Frontal cortex (tissue), 3 donors: ENCODE measurements at regions not wholly inside any gene's neighbourhood (a gene's known extent, or its start where the extent isn't known, plus 50 kb on each side); places are given as distances from the start of the nearest gene placed in this dataset.
"Not testable (repeated sequence)": the region's sequence is repeated elsewhere in the genome, so short reads cannot be mapped to it uniquely, and the experiment has no call there.

Experiments
- DNase-seq, 2 donors: peaks; one replicate each; pipeline ENCODE4 v3.0.0; 2012; ENCODE audit warnings: low spot score in 2 of 2
- FAIRE-seq: peaks from 2 replicates; lab custom pipeline; 2012; peaks lifted over from hg19 to GRCh38; lab: Jason Lieb, UNC
- donor health status: control.
- donor health status: control.
- donor health status: control.

DNA sequence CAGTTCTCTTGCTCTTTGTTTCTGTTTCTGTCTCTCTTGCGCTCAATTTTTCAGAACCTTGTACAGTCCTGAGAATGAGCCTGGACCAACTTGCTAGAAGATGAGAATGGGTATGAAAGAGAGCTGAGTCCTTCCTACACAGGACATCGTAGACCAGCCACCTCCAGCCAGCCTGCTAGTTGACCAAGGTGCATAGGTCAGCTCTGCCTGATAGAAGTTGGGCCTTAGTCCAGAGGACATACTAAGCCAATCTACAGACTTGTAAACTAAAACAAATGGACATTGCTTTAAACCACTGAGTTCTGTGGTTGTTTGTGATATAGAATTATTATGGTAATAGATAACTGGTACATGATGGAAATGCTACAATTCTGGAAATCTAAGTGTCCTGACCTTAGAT lies 236.4 kb upstream of the ZFP64 start:
- FAIRE-seq (no peak), DNase-seq (no peak)

- DNase-seq (no peak), FAIRE-seq (no peak)
Measured at GRCh38 chr20:52426856-52427255, 235.3 kb upstream of the ZFP64 start.

DNA sequence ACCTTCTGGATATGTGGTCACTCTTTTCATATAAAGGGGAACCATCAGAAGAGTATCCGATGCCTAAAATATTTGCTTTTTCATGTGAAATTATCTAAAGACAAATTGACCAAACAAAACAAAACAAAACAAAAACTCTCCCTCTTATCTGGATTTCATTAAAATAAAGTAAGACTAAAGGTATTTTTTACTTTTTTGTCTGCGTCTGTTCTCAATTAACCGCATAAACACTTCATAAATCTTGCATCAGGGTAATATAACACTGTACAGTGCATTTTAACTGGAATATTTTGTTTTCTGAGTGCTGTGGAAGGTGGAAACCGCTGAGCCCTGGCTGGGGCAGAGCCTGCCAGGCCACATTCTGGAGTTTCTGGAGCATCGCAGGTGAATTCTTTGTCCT lies 234.1 kb upstream of the ZFP64 start:
- DNase-seq, result no peak
- FAIRE-seq, result no peak

- no peak for DNase-seq
- FAIRE-seq, result no peak
Measured at GRCh38 chr20:52425253-52425652, 233.7 kb upstream of the ZFP64 start.

DNA sequence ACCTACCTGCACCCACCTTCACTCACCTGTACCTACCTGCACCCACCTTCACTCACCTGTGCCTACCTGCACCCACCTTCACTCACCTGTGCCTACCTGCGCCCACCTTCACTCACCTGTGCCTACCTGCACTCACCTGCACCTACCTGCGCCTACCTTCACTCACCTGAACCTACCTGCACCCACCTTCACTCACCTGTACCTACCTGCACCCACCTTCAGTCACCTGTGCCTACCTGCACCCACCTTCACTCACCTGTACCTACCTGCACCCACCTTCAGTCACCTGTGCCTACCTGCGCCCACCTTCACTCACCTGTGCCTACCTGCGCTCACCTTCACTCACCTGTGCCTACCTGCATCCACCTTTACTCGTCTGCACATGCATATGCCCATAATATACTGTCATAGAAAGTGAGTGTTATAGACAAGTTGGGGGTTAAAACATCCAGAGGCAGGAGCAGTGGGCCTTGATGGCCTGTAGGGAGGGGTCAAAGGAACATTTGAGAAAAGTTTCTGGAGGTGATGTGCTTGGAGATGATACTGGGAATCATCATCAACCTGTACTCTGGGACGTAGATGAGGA lies 232.9 kb upstream of the ZFP64 start:
- FAIRE-seq, result not testable (repeated sequence)

DNA sequence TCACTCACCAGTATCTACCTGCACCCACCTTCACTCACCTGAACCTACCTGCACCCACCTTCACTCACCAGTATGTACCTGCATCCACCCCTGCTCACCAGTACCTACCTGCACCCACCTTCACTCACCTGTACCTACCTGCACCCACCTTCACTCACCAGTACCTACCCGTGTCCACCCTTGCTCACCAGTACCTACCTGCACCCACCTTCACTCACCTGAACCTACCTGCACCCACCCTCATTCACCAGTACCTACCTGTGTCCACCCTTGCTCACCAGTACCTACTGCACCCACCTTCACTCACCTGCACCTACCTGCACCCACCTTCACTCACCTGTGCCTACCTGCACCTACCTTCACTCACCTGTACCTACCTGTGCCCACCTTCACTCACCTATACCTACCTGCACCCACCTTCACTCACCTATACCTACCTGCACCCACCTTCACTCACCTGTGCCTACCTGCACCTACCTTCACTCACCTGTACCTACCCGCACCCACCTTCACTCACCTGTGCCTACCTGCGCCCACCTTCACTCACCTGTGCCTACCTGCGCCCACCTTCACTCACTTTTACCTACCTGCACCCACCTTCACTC lies 232.1 kb upstream of the ZFP64 start:
- not testable (repeated sequence) for FAIRE-seq, DNase-seq

More for the DNA sequence above, 232.9 kb upstream of the ZFP64 start:
- not testable (repeated sequence) for DNase-seq

GRCh38 chr20:52422574-52423336 lies 231.2 kb upstream of the ZFP64 start:
- FAIRE-seq (no peak), DNase-seq (no peak)

DNA sequence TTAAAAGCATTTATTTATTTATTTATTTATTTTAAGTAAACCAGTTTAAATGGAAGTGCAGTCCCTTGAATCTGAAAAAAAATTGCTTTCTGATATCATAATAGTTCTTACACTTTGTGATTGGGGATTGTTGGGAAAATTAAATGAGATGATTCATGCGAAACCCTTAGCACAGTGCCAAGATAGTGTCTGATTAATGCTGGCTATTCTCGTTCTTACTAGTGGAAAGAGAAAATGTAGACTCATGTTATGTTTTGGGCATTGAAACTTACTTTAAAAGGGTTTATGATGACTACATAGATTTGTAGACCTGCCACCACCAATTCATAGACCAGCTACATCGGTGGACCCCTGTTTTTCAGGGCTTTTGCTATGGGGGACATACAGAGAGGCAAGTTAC lies 229.2 kb upstream of the ZFP64 start:
- no peak for FAIRE-seq
- DNase-seq, result no peak

- FAIRE-seq, result no peak
- DNase-seq, result no peak
Measured at GRCh38 chr20:52419205-52419604, 227.6 kb upstream of the ZFP64 start.

DNA sequence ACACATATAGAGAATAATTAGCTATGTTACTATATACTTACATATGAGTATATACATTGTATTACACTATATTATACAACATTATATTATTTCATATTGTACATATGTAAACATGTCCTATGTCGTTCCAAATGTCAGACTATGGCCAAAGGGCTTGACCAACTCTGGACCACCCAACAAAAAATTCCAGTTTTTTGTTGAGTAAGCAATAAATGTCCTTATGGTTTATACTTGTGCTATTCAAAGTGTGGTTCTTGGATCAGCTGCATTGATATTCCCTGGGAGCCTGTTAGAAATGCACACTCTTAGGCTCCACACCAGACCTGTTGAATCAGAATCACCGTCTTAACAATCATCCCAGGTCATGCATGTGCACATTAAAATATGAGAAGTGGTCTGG lies 225.4 kb upstream of the ZFP64 start:
- DNase-seq (no peak), FAIRE-seq (no peak)

GRCh38 chr20:52411611-52412010 lies 220.0 kb upstream of the ZFP64 start:
- no peak for FAIRE-seq
- no peak for DNase-seq

DNA sequence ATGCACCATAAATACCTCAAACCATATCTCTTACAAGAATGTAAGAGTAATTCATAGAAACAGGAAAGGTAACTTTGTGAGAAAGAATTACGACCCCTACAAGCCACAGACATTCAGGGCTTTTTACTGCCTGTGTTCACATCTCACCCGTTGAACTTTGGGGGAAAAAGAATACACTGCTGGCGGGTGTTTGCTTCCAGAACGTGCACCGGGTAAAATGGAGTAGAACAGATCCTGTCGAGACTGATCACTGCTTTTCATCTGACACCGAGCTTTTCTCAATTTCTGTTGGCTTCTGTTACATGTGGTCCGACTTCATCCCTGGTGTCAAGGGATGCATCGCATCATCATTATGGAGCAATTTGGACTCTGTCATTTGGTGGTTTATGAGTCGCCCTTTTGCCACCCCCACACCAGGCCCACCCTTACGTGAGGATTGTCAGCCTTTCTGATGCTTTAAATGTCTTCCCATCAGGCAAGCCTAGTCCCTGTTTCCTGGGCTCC lies 219.2 kb upstream of the ZFP64 start:
- DNase-seq (no peak), FAIRE-seq (no peak)

- DNase-seq (no peak), FAIRE-seq (no peak)
Measured at GRCh38 chr20:52410182-52410647, 218.6 kb upstream of the ZFP64 start.

GRCh38 chr20:52405986-52406385 lies 214.4 kb upstream of the ZFP64 start:
- FAIRE-seq (no peak), DNase-seq (no peak)

- DNase-seq, result no peak
- FAIRE-seq, result no peak
Measured at GRCh38 chr20:52405417-52405816, 213.8 kb upstream of the ZFP64 start.

DNA sequence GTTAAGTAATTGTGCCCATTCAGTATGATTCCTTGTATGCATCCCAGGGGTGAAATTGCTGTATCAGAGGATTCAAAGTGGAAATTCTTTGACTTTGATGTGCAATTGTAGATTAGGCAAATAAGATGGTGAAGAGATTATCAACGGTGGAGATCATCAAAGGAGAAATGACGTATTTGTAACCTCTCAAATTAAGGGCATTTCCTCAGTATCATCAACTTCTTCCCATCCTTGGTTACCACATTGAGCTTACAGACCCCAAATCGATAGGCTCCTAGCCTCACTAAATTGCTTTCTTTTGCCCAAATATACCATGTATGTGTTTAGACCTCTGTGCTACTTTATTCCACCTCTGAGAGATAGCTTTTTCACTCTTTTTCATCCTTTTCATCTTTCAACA lies 213.1 kb upstream of the ZFP64 start:
- FAIRE-seq (no peak), DNase-seq (no peak)

- no peak for DNase-seq
- no peak for FAIRE-seq
Measured at GRCh38 chr20:52402950-52403349, 211.4 kb upstream of the ZFP64 start.

GRCh38 chr20:52402514-52402913 lies 210.9 kb upstream of the ZFP64 start:
- FAIRE-seq (no peak), DNase-seq (no peak)

- DNase-seq (no peak), FAIRE-seq (no peak)
Measured at GRCh38 chr20:52401431-52401830, 209.9 kb upstream of the ZFP64 start.

DNA sequence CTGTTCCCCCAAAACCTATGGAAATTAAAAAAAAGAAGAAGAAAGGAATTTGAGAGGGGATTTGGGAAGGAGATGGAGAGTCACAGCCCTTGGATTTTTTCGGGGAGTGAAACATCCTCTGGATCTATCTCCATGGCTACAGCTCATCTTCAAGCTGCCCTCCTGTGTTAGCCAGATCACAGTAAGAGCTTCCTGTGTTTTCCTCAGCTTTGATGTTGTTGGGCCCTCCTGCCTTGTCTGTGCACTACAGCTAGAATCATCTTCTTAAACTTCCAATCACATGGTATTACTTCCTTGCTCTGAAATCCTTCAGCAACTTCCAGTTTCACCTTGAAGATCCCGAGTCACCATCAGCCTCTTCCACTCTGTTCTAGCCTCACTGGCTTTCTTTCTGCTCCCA lies 207.8 kb upstream of the ZFP64 start:
- FAIRE-seq, result no peak
- DNase-seq, result no peak

DNA sequence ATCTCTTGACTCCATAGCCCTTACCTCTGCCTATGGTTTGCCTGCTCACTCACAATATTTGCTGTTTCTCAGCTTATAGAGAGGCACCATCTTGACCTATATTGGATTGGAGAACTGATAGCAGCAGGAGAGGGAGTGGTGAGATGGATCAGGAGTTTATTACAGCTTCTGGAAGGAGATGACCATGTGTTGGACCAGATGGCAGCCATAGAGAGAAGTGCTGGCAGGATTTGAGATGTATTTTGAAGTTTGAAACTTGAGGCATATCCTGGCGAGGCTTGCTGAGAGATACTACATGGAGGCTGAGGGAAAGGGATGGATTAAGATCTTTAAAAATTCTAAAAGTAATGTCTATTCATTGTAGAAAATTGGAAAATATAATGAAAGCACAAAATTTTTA lies 198.0 kb upstream of the ZFP64 start:
- FAIRE-seq (no peak), DNase-seq (no peak)
